ENCODE measurements at regions not wholly inside any gene's neighbourhood (a gene's known extent, or its start where the extent isn't known, plus 50 kb on each side); places are given as distances from the start of the nearest gene placed in this dataset.

- H3K4me3 ChIP-seq (ENCODE audit: low read depth, low read length): no peak overlapping the region
- H3K36me3 ChIP-seq (ENCODE audit: control insufficient read depth, insufficient read depth, low read length): no peaks in the 10 kb centered on the region
- DNase-seq (ENCODE audit: low read depth in 4 of 6, low spot score in 6 of 6): no peak
- 86% methylated on average over 9 of the region's 11 CpGs for WGBS (ENCODE audit: insufficient coverage)
- H3K27ac ChIP-seq (ENCODE audit: low read depth, low read length): no peak overlapping the region
- H3K9me3 ChIP-seq (ENCODE audit: control insufficient read depth, insufficient read depth, low read length): no peaks in the 10 kb centered on the region
- H3K27me3 ChIP-seq (ENCODE audit: control insufficient read depth, insufficient read depth, low read length): no peaks in the 10 kb centered on the region
- no peaks in the 10 kb centered on the region for H3K4me1 ChIP-seq (ENCODE audit: control insufficient read depth, insufficient read depth, low read length)
These were observed 182.7 kb upstream of the SFSWAP start for GRCh38 chr12:131528144-131528543.

- Histone ChIP-seq H3K27me3 (ENCODE audit: control insufficient read depth, insufficient read depth, low read length) (no peaks in the 10 kb centered on the region), H3K9me3 (ENCODE audit: control insufficient read depth, insufficient read depth, low read length) (no peaks in the 10 kb centered on the region), H3K27ac (ENCODE audit: low read depth, low read length) (no peak overlapping the region), H3K4me3 (ENCODE audit: low read depth, low read length) (no peak overlapping the region), H3K36me3 (ENCODE audit: control insufficient read depth, insufficient read depth, low read length) (no peaks in the 10 kb centered on the region), H3K4me1 (ENCODE audit: control insufficient read depth, insufficient read depth, low read length) (no peaks in the 10 kb centered on the region)
- 83% methylated on average over 2 of the region's 5 CpGs for WGBS (ENCODE audit: insufficient coverage)
- no peak for DNase-seq (ENCODE audit: low read depth in 4 of 6, low spot score in 6 of 6)
These were observed 182.2 kb upstream of the SFSWAP start for GRCh38 chr12:131528667-131529066.

- Histone ChIP-seq H3K4me3 (ENCODE audit: low read depth, low read length) (no peak overlapping the region), H3K36me3 (ENCODE audit: control insufficient read depth, insufficient read depth, low read length) (no peaks in the 10 kb centered on the region), H3K27me3 (ENCODE audit: control insufficient read depth, insufficient read depth, low read length) (no peaks in the 10 kb centered on the region), H3K4me1 (ENCODE audit: control insufficient read depth, insufficient read depth, low read length) (no peaks in the 10 kb centered on the region), H3K9me3 (ENCODE audit: control insufficient read depth, insufficient read depth, low read length) (no peaks in the 10 kb centered on the region), H3K27ac (ENCODE audit: low read depth, low read length) (no peak overlapping the region)
- WGBS (ENCODE audit: insufficient coverage): 94% methylated on average over 12 of the region's 18 CpGs
- DNase-seq (ENCODE audit: low read depth in 4 of 6, low spot score in 6 of 6): no peak
These were observed 181.5 kb upstream of the SFSWAP start for GRCh38 chr12:131529196-131530040.

- H3K4me1 ChIP-seq (ENCODE audit: control insufficient read depth, insufficient read depth, low read length): no peaks in the 10 kb centered on the region
- H3K4me3 ChIP-seq (ENCODE audit: low read depth, low read length): no peak overlapping the region
- H3K27ac ChIP-seq (ENCODE audit: low read depth, low read length): no peak overlapping the region
- no peaks in the 10 kb centered on the region for H3K36me3 ChIP-seq (ENCODE audit: control insufficient read depth, insufficient read depth, low read length)
- WGBS (ENCODE audit: insufficient coverage): 95% methylated on average over 5 of the region's 7 CpGs
- DNase-seq (ENCODE audit: low read depth in 4 of 6, low spot score in 6 of 6): no peak
- no peaks in the 10 kb centered on the region for H3K27me3 ChIP-seq (ENCODE audit: control insufficient read depth, insufficient read depth, low read length)
- no peaks in the 10 kb centered on the region for H3K9me3 ChIP-seq (ENCODE audit: control insufficient read depth, insufficient read depth, low read length)
These were observed 180.9 kb upstream of the SFSWAP start for GRCh38 chr12:131530041-131530332.

- no peaks in the 10 kb centered on the region for H3K4me1 ChIP-seq (ENCODE audit: control insufficient read depth, insufficient read depth, low read length)
- no peak overlapping the region for H3K27ac ChIP-seq (ENCODE audit: low read depth, low read length)
- 72% methylated on average over 5 of the region's 5 CpGs for WGBS (ENCODE audit: insufficient coverage)
- H3K27me3 ChIP-seq (ENCODE audit: control insufficient read depth, insufficient read depth, low read length): no peaks in the 10 kb centered on the region
- peak in 1 of 6 donors; percentile 58 for DNase-seq (ENCODE audit: low read depth in 4 of 6, low spot score in 6 of 6)
- H3K4me3 ChIP-seq (ENCODE audit: low read depth, low read length): no peak overlapping the region
- no peaks in the 10 kb centered on the region for H3K9me3 ChIP-seq (ENCODE audit: control insufficient read depth, insufficient read depth, low read length)
- H3K36me3 ChIP-seq (ENCODE audit: control insufficient read depth, insufficient read depth, low read length): no peaks in the 10 kb centered on the region
These were observed 180.5 kb upstream of the SFSWAP start for GRCh38 chr12:131530422-131530821.

GRCh38 chr12:131533139-131533538 lies 177.8 kb upstream of the SFSWAP start:
- H3K27ac ChIP-seq (ENCODE audit: low read depth, low read length): no peak overlapping the region
- no peaks in the 10 kb centered on the region for H3K36me3 ChIP-seq (ENCODE audit: control insufficient read depth, insufficient read depth, low read length)
- no peak for DNase-seq (ENCODE audit: low read depth in 4 of 6, low spot score in 6 of 6)
- no peaks in the 10 kb centered on the region for H3K27me3 ChIP-seq (ENCODE audit: control insufficient read depth, insufficient read depth, low read length)
- H3K9me3 ChIP-seq (ENCODE audit: control insufficient read depth, insufficient read depth, low read length): no peaks in the 10 kb centered on the region
- H3K4me1 ChIP-seq (ENCODE audit: control insufficient read depth, insufficient read depth, low read length): peaks cover 7% of the 10 kb centered on the region
- WGBS (ENCODE audit: insufficient coverage): 96% methylated on average over 12 of the region's 12 CpGs
- H3K4me3 ChIP-seq (ENCODE audit: low read depth, low read length): no peak overlapping the region

- Histone ChIP-seq H3K27ac (ENCODE audit: low read depth, low read length) (no peak overlapping the region), H3K27me3 (ENCODE audit: control insufficient read depth, insufficient read depth, low read length) (no peaks in the 10 kb centered on the region), H3K4me1 (ENCODE audit: control insufficient read depth, insufficient read depth, low read length) (peaks cover 7% of the 10 kb centered on the region), H3K4me3 (ENCODE audit: low read depth, low read length) (no peak overlapping the region), H3K36me3 (ENCODE audit: control insufficient read depth, insufficient read depth, low read length) (no peaks in the 10 kb centered on the region), H3K9me3 (ENCODE audit: control insufficient read depth, insufficient read depth, low read length) (no peaks in the 10 kb centered on the region)
- no CpG with 5 or more reads among the region's 5 CpGs for WGBS (ENCODE audit: insufficient coverage)
- DNase-seq (ENCODE audit: low read depth in 4 of 6, low spot score in 6 of 6): no peak
These were observed 175.1 kb upstream of the SFSWAP start for GRCh38 chr12:131535779-131536178.

GRCh38 chr12:131536337-131536736 lies 174.6 kb upstream of the SFSWAP start:
- H3K9me3 ChIP-seq (ENCODE audit: control insufficient read depth, insufficient read depth, low read length): no peaks in the 10 kb centered on the region
- WGBS (ENCODE audit: insufficient coverage): 72% methylated on average over 6 of the region's 11 CpGs
- no peak for DNase-seq (ENCODE audit: low read depth in 4 of 6, low spot score in 6 of 6)

GRCh38 chr12:131536766-131537165 lies 174.1 kb upstream of the SFSWAP start:
- Histone ChIP-seq H3K4me1 (ENCODE audit: control insufficient read depth, insufficient read depth, low read length) (peaks cover 7% of the 10 kb centered on the region), H3K27ac (ENCODE audit: low read depth, low read length) (no peak overlapping the region), H3K27me3 (ENCODE audit: control insufficient read depth, insufficient read depth, low read length) (no peaks in the 10 kb centered on the region), H3K36me3 (ENCODE audit: control insufficient read depth, insufficient read depth, low read length) (no peaks in the 10 kb centered on the region), H3K9me3 (ENCODE audit: control insufficient read depth, insufficient read depth, low read length) (no peaks in the 10 kb centered on the region), H3K4me3 (ENCODE audit: low read depth, low read length) (no peak overlapping the region)
- WGBS (ENCODE audit: insufficient coverage): 85% methylated on average over 12 of the region's 13 CpGs
- no peak for DNase-seq (ENCODE audit: low read depth in 4 of 6, low spot score in 6 of 6)

More at GRCh38 chr12:131536337-131536736, 174.6 kb upstream of the SFSWAP start:
- H3K27ac ChIP-seq (ENCODE audit: low read depth, low read length): no peak overlapping the region
- H3K4me1 ChIP-seq (ENCODE audit: control insufficient read depth, insufficient read depth, low read length): peaks cover 7% of the 10 kb centered on the region
- H3K36me3 ChIP-seq (ENCODE audit: control insufficient read depth, insufficient read depth, low read length): no peaks in the 10 kb centered on the region
- H3K27me3 ChIP-seq (ENCODE audit: control insufficient read depth, insufficient read depth, low read length): no peaks in the 10 kb centered on the region
- H3K4me3 ChIP-seq (ENCODE audit: low read depth, low read length): no peak overlapping the region

GRCh38 chr12:131537267-131537958 lies 173.5 kb upstream of the SFSWAP start:
- 58% methylated on average over 11 of the region's 11 CpGs for WGBS (ENCODE audit: insufficient coverage)

More at GRCh38 chr12:131537267-131537958, 173.5 kb upstream of the SFSWAP start:
- Histone ChIP-seq H3K4me3 (ENCODE audit: low read depth, low read length) (no peak overlapping the region), H3K4me1 (ENCODE audit: control insufficient read depth, insufficient read depth, low read length) (peaks cover 7% of the 10 kb centered on the region), H3K27me3 (ENCODE audit: control insufficient read depth, insufficient read depth, low read length) (no peaks in the 10 kb centered on the region), H3K36me3 (ENCODE audit: control insufficient read depth, insufficient read depth, low read length) (no peaks in the 10 kb centered on the region), H3K27ac (ENCODE audit: low read depth, low read length) (no peak overlapping the region), H3K9me3 (ENCODE audit: control insufficient read depth, insufficient read depth, low read length) (no peaks in the 10 kb centered on the region)
- DNase-seq (ENCODE audit: low read depth in 4 of 6, low spot score in 6 of 6): no peak
